Suppressor macrophage treated with lipopolysaccharide for 1 hour (primary cell): ENCODE measurements at regions not wholly inside any gene's neighbourhood (a gene's known extent, or its start where the extent isn't known, plus 50 kb on each side); places are given as distances from the start of the nearest gene placed in this dataset.
"Not testable (repeated sequence)": the region's sequence is repeated elsewhere in the genome, so short reads cannot be mapped to it uniquely, and the experiment has no call there.

ENCODE experiments used
- DNase-seq, 3 donors: peaks; one replicate each; pipeline ENCODE4 v3.0.0-alpha.2; 2020 to 2022

DNA sequence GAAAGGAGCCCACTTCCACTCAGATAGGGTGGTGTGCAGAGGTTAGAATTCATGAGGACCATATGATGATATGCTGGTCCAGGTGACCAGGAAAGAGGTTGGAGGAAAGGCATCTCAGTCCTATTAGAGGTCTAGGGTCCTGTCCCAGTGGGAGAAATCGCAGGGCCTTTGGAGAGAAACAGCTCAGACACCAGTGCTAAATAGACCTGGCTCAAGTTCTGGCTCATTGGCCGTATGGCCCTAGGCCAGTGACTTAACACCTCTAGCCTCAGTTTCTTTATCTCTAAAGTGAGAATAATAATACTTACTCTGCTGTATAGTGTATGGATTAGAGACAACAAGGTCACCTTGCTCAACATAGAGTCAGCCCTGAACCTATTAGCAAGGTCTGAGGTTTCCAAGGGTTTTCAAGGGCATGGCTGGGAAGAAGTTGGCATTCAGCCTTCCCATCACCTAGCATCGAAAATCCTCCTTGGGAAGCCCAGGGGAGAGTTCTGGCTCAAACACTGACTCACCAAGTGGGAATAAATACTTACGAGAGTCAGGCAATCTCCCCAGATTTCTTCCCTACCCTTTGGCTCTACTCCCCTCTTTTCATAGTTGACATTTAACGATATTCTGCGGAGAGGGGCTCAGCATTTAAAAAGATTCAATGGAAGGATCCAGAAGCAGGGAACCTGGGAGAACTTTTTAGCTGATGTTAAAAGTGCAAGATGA, 473.1 kb upstream of the PODXL start:
- DNase-seq: no peak

DNA sequence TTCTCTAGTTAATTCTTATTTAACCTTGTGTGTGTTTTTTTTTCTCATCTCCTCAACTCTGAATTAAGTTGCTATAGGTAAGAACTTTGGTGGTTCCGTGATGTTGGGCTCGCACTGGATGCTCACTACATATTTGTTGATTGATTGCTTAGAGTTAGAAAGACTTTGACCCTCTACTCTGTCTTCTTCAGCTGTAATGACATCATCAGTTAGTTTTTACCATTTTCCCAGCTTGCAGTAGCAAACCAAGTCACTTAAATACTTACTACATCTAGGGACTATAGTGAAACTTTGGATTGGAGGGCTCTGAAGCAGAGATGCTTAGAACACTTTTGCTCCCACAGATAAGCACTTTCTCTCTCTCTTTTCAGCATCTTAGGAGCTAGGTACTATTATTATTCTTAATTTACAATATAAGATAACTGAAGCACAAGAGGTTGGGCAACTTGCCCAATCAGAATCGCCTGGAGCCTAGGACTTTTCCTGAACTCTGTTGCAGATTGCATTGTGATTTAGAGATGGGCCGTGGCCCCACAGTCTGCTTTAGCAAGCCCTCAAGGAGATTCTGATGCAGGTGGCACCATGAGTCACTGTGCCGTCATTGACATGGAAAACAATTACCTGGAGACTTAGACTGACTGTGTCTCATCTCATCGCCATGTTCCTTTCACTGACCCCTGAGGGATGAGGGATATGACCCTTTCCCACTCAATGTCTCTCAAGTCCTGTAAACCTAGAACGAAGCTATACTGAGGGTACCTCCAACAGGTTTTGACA, 471.9 kb upstream of the PODXL start:
- DNase-seq: no peak

DNA sequence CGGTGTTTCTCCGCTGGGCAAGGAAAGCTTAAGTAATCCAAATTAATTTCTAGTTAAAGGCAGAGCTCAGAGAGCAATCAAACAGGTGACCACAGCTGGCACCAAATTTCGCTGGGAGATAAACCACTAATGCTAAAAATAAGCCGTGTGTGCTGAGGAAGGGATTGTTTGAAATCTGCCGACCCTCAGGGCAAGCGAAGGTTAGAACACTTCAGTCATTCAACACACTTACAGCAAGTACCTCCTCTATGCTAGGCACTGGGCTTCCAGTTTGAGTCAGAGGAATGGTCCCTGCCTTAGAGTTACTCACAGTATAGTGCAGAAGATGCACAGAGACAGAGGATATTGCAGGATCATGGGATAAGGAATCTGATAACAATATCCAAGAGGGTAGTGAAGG, 467.9 kb upstream of the PODXL start:
- no peak for DNase-seq

DNA sequence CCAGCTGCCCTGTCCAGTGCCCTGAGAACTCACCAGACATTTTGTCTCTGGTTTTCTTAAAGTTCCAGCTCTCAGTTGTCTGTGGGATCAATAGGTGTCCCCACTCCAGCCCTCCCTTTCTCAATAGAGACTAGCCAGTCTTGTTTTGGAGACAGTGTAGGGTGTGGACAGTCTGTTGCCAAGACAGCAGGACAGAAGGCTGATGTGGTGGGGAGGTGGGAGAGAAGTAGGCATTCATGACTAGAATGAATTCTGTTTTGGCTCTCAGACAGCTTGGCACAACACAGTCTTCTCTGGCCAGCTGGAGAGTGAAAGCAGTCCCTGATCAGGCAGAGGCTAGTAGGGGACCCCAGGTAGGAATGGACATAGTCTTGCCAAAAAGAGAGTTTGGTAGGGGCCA, 467.0 kb upstream of the PODXL start:
- no peak for DNase-seq

- DNase-seq: no peak
Measured at GRCh38 chr7:132022188-132022587, 465.8 kb upstream of the PODXL start.

- DNase-seq: no peak
Measured at GRCh38 chr7:132019703-132020102, 463.3 kb upstream of the PODXL start.

DNA sequence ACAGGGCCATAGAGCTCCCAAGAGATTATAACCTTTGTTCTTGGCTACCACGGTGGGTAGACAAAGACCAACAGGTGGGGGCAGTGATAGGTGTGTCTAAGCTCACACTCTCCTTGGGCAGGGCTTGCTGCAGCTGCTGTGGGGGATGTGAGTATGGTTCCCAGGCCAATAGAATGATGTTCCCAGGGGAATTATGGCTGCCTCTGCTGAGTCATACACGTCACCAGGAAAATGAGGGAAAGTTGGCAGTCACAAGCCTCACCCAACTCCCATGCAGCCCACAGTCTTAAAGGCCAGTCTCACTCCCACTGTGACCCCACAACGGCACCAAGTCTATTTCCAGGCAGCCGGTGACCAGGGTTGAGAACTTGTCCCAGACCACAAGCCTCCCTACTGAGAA, 453.4 kb upstream of the PODXL start:
- no peak for DNase-seq

GRCh38 chr7:132004529-132004928, 448.1 kb upstream of the PODXL start:
- no peak for DNase-seq

DNA sequence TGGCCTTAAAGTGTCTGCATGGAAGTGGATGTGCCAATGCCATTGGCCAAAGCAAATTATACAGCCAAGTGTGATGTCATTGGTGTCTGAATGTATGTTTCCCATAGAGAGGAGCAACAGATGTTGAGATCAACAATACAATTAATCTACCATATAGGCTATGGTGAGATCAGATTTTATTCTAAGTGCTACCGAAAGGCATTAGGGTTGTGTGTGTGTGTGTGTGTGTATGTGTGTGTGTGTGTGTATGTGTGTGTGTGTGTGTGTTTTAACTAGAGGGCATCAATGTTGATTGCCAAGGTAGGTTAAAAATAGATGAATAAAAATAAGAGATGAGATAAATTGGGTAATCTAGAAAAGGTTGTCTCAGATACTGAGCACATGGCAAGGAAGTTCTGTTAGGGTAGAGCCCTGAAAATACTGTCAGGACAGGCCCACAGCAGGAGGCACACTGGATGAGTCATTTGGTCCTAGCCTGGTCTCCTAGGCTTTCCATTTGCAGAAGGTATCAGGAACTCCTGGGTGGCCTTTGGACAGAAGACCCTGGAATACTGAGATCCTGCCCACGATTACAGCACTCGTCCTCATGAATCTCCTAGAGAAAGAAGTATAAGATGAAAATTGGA, 446.0 kb upstream of the PODXL start:
- DNase-seq: no peak

DNA sequence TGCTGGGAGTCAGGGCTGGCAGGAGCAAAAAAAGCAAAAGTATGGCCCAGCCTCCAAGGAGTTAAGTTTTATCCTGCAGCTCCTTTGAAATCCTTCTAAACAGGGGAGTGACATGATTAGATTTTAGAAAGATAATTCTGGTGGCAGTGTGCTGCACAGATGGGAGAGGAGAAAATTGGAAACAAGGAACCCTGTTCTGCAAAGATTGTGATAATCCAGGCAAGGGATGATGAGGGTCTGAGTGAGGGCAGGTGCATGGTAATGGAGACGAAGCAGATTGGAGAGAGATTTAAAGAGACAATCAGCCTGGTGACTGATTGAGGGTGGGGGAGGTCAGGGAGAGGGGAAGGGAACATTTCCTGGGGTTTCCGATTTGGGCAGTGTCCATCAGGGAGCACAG, 444.7 kb upstream of the PODXL start:
- DNase-seq: no peak

- DNase-seq: no peak
Measured at GRCh38 chr7:131999193-131999592, 442.8 kb upstream of the PODXL start.

DNA sequence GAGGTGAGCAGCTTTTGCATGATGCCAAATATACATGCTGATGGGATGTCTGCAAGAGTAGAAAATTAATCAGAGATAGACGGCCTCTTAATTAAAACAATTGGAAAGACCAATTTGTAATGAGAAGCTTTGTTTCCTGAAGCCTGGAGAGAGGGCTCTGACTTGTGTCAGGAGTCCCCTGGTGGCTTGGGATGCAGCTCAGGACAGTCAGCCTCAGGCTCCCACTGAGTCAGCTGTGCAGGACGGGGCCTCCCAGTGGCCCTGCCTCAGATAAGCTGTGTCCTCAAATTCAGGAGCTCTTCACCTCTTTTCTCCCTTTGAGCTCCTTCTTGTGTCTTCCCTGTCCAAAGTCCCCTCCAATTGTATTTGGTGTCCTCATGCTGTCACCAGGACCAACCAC, 438.9 kb upstream of the PODXL start:
- DNase-seq: no peak

- DNase-seq: not testable (repeated sequence)
Measured at GRCh38 chr7:131981069-131981468, 424.6 kb upstream of the PODXL start.

- DNase-seq: not testable (repeated sequence)
Measured at GRCh38 chr7:131978118-131978517, 421.7 kb upstream of the PODXL start.

GRCh38 chr7:131976411-131976810, 420.0 kb upstream of the PODXL start:
- no peak for DNase-seq

DNA sequence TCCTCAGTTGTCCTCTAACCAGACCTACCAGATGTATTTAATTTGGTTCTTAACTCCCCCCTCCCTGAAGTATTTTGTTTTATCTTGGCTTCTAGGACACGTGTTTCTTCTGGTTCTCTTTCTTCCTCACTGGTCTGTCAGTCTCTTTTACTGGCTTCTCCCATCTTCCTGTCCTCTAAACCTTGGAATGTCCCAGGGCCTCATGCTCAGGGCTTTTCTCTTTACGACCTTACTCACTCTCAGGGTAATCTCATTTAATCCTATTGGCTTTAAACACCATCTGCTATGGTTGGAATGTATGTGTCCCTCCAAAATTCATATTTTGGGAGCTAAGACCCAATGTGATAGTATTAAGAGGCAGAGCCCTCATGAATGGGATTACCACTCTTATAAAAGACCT, 418.2 kb upstream of the PODXL start:
- no peak for DNase-seq

- DNase-seq: no peak
Measured at GRCh38 chr7:131972251-131972650, 415.8 kb upstream of the PODXL start.

DNA sequence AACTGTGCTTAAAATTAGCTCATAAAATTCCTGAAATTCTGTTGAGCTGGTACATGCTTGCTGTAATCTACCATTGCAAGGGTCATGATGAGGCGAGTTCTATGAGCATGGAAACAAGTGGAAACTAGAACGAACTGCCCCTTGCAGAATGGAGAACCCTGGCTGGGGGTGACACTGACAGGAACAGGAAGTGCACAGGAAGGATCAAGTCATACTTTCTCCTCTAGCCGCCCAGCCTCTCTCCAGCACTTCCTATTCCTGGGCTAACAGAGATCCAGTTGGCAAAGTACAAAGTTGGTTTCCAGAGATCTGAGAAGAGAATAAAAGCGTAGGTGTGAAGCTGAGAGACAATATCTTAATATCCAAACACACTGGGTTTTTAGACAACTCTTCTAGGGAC, 414.2 kb upstream of the PODXL start:
- peak in 1 of 3 donors; percentile 0 for DNase-seq

DNA sequence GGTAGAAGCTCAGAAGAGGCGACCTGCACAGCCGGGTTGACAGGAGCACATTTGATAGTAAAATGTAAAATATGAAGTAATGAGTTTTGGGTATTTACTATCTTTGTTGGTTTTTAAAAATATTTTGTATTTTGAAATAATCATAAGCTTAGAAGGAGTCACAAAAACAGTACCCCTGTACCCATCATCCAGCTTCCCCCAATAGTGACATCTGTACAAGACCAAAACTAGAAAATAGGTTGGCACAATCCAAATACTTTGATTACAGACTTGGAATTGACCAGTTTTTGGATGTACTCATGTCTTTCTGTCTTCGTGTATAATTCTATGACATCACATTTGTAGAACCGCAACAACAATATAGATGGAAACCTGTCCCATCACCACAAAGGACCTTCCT, 413.1 kb upstream of the PODXL start:
- no peak for DNase-seq

GRCh38 chr7:131967216-131967730, 410.8 kb upstream of the PODXL start:
- DNase-seq: no peak

DNA sequence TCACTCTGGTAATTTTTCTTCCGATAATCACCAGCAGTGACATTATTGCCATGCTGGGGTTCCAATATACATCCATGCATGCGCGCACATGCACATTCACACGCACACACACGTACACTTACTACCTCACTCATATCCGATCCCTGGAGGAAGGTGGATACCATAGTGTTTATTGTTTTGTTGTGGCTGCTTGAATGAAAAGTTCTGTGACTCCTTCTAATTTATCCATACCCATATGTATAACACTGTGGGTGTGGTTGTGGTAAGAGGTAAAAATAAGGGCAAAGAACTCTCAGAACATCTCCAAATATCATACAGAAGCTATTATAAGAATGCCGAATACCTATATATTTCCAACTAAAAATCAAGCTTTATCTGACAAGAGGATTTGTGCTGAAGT, 407.8 kb upstream of the PODXL start:
- no peak for DNase-seq

DNA sequence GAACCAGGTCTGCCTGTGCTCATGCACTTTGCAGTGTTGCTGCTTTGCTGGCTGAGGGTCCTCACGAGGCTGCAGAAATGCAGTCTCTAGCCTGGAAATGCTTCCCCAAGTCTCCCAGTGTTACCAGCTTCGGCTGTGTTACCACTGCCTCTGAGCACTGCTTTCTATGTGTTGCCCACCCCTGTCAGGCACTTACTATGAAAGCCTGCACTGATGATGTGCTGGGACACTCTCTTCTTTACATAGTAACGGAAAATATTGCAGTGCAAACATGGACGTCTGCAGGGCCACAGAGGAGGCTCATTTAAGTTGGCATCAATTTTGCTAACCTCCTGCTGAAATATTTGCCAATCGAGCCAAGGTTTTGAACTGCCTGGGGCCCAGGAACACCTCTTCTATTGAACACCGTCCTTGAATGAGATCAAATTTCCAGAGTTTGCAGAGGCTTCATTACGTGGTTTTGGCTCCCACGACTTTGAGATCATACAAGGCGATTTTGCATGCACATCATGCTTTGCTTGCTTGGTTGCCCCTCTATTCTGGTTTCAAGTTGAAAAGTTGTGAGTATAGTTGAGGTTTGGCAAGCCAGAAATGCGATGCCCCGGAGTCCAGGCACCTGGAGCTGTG, 404.7 kb upstream of the PODXL start:
- no peak for DNase-seq

- no peak for DNase-seq
Measured at GRCh38 chr7:131959106-131959812, 402.8 kb upstream of the PODXL start.
